Glutamatergic neuron (in vitro differentiated cells): ENCODE measurements at regions not wholly inside any gene's neighbourhood (a gene's known extent, or its start where the extent isn't known, plus 50 kb on each side); places are given as distances from the start of the nearest gene placed in this dataset.

Source experiments
- DNase-seq: peaks from one replicate; pipeline ENCODE4 v3.0.0; 2022
- H3K27ac Mint-ChIP-seq: one replicate; pipeline ENCODE4 v1.8.0; 2020; ENCODE audit warnings: mild to moderate bottlenecking, mixed read lengths, inconsistent platforms; ENCODE audit not compliant: unreplicated experiment
- H3K27me3 Mint-ChIP-seq: one replicate; pipeline ENCODE4 v1.8.0; 2020; ENCODE audit warnings: mild to moderate bottlenecking, moderate library complexity, mixed read lengths, inconsistent platforms; ENCODE audit not compliant: unreplicated experiment
- H3K36me3 Mint-ChIP-seq: one replicate; pipeline ENCODE4 v1.8.0; 2020; ENCODE audit warnings: mild to moderate bottlenecking, mixed read lengths, inconsistent platforms; ENCODE audit not compliant: unreplicated experiment
- H3K4me1 Mint-ChIP-seq: one replicate; pipeline ENCODE4 v1.8.0; 2020; ENCODE audit warnings: mild to moderate bottlenecking, low read depth, mixed read lengths, inconsistent platforms; ENCODE audit not compliant: unreplicated experiment
- H3K4me3 Mint-ChIP-seq: one replicate; pipeline ENCODE4 v1.8.0; 2020; ENCODE audit warnings: mild to moderate bottlenecking, mixed read lengths, inconsistent platforms; ENCODE audit not compliant: unreplicated experiment
- H3K9me3 Mint-ChIP-seq: one replicate; pipeline ENCODE4 v1.8.0; 2020; ENCODE audit warnings: mild to moderate bottlenecking, moderate library complexity, mixed read lengths, inconsistent platforms; ENCODE audit not compliant: unreplicated experiment
- TF ChIP-seq, protein P1 (sequence below): fragments of 200-600 bp; sonication (generic); IDR thresholded peaks from one replicate; pipeline ENCODE4 v1.5.0; 2021; ENCODE audit not compliant: partially characterized antibody, unreplicated experiment

DNA sequence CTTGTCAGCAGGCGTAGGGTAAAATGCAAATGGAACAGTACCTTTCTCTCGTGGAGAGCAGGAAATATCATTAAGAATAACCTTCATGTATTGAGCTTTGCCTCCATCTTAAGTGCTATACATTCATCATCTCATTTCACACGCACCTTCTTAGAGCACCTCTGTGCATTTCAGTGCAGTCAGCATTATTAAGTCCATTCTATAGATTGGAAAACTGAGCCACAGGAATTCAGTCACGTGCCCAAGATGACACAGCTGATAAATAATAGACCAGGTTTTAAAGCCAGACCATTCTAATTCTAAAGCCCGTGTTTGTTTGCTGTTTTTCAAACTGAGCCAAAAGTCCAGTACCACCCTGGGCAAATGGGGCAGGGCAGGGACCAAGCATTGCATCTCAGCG, 109.2 kb upstream of the WWC1 start:
- Mint-ChIP-seq H3K27ac (no peak overlapping the region), H3K27me3 (peaks cover 2% of the 10 kb centered on the region), H3K4me1 (peaks cover 8% of the 10 kb centered on the region), H3K36me3 (no peaks in the 10 kb centered on the region), H3K4me3 (no peak overlapping the region), H3K9me3 (peaks cover 3% of the 10 kb centered on the region)
- TF ChIP-seq, protein P1, sequence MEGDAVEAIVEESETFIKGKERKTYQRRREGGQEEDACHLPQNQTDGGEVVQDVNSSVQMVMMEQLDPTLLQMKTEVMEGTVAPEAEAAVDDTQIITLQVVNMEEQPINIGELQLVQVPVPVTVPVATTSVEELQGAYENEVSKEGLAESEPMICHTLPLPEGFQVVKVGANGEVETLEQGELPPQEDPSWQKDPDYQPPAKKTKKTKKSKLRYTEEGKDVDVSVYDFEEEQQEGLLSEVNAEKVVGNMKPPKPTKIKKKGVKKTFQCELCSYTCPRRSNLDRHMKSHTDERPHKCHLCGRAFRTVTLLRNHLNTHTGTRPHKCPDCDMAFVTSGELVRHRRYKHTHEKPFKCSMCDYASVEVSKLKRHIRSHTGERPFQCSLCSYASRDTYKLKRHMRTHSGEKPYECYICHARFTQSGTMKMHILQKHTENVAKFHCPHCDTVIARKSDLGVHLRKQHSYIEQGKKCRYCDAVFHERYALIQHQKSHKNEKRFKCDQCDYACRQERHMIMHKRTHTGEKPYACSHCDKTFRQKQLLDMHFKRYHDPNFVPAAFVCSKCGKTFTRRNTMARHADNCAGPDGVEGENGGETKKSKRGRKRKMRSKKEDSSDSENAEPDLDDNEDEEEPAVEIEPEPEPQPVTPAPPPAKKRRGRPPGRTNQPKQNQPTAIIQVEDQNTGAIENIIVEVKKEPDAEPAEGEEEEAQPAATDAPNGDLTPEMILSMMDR: no peak
- DNase-seq: no peak

DNA sequence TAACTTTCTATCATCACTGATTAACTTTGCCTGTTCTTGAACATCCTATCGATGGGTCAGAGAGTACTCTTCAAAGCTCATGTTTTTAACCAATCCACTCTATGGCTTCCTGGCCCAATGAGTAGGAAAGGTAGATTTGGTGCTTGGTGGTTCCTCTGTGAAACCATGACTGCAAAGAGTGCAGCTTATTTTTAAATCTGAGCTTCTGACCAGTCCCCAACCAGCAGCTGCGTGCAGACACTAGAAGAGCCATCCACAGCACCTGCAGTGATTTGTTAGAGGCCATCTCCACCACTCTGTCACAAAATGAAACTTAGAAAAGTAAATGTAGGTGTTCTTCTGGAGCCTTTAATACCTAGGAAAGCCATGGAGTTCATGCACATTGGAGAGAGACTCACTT, 107.3 kb upstream of the WWC1 start:
- no peak overlapping the region for H3K4me3 Mint-ChIP-seq

DNA sequence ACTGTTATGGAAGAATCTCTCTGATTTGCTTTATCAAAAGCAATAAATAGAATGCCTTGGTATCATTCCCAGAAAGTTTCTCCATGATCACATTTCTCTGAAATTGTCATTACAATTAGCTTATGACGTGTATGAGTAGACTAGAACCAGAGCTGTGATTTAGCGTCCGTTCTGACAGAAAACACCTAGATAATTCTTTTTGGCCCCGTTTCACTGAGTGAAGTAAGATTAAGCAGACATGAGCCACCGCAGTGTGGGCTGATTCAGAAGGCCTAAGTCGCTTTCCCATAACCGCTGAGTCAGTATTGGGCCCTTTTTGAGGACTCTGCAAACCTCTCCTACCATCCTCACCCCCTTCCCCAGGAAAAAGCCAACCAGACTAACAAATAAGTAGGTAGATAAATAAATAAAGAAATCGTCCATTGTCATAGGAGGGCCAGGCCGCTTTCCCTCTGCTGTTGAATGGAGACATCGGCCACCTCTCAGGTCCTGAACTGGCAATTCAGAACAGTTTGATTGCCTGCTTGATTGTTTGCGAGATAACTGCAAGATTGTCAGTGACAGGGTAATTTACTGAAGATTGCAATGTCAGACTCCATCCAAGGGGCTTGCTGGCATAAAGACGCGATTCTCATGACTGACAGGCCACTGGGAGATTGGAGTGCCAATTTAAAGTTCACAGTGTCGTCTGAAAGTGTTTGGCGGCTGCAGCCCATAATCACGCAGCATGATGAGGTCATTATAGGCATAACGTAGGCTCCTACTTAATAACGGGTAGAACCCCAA, 105.0 kb upstream of the WWC1 start:
- peaks cover 2% of the 10 kb centered on the region for H3K27me3 Mint-ChIP-seq
- H3K9me3 Mint-ChIP-seq: peaks cover 3% of the 10 kb centered on the region
- peaks cover 3% of the 10 kb centered on the region for H3K4me1 Mint-ChIP-seq
- TF ChIP-seq, protein P1: no peak
- no peaks in the 10 kb centered on the region for H3K36me3 Mint-ChIP-seq
- no peak for DNase-seq
- H3K4me3 Mint-ChIP-seq: no peak overlapping the region
- H3K27ac Mint-ChIP-seq: no peak overlapping the region

More for the DNA sequence above, 107.3 kb upstream of the WWC1 start:
- Mint-ChIP-seq H3K4me1 (peaks cover 3% of the 10 kb centered on the region), H3K9me3 (peaks cover 3% of the 10 kb centered on the region), H3K36me3 (no peaks in the 10 kb centered on the region), H3K27ac (no peak overlapping the region), H3K27me3 (peaks cover 2% of the 10 kb centered on the region)
- TF ChIP-seq, protein P1: no peak
- no peak for DNase-seq

DNA sequence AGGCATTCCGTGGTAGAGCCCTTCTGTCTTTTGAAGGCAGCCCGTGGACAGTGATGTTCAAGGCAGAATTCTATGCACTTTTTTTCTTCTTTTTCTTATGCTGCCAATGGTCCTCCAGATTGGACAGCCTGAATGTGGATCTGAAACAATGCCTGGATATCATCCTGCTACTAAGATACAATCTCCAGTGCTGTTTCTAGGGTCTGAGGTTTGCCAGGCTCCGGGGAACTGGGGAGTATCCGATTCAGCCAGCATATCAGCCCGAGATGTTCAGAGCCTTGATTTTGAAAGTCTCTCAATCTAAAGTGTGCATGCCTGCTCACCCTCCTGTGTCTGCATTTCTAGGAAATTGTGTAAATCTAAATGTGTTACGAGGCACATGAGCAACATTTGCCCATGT, 103.8 kb upstream of the WWC1 start:
- Mint-ChIP-seq H3K27me3 (no peaks in the 10 kb centered on the region), H3K9me3 (peaks cover 3% of the 10 kb centered on the region), H3K4me1 (peaks cover 3% of the 10 kb centered on the region), H3K4me3 (no peak overlapping the region), H3K36me3 (no peaks in the 10 kb centered on the region), H3K27ac (no peak overlapping the region)
- TF ChIP-seq, protein P1: no peak
- no peak for DNase-seq

DNA sequence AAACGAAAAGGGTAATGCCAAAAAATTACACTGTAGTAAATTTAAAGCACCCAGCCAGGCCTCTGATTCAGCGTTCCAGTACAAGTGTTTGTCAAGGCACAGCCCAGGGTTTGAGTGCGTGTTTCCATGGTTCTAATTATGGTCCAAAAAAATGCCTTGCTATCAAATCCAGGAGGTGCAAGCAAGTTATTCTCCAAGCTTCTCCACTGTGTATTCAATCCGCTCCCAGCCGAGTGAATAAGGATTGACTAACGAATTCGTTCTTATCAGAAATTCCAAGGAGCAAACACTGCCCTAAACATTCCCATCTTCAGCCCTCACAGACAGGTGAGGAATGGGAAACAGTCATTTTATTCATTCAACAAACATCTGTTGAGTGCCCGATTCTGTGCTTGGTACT, 103.3 kb upstream of the WWC1 start:
- TF ChIP-seq, protein P1: no peak
- no peak overlapping the region for H3K27ac Mint-ChIP-seq
- no peak for DNase-seq
- H3K36me3 Mint-ChIP-seq: no peaks in the 10 kb centered on the region
- peaks cover 3% of the 10 kb centered on the region for H3K4me1 Mint-ChIP-seq
- peaks cover 5% of the 10 kb centered on the region for H3K9me3 Mint-ChIP-seq
- no peaks in the 10 kb centered on the region for H3K27me3 Mint-ChIP-seq
- no peak overlapping the region for H3K4me3 Mint-ChIP-seq
